ENCODE measurements at regions not wholly inside any gene's neighbourhood (a gene's known extent, or its start where the extent isn't known, plus 50 kb on each side); places are given as distances from the start of the nearest gene placed in this dataset.

DNA sequence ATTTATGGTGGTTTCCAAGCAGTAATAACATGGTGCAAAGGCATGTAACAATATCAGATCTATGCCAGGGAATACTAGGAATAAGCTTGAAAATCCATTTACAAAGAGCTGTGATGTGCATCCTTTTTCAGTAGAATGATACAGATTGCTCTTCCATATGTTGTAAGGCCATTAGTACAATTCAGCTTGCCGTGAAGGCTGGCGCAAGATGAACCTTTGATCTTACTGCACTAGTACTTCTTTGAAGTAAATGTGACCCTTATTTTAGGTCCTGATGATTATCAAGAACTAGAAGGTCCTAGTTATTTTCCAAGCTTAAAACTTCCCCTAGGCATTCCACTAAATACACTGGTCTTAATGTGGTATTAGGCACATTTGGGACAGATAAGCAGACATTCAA is 210.1 kb upstream of the CD96 start:
- TF ChIP-seq KDM1A (IDR thresholded peaks at IDR 0.05; ENCODE audit: borderline replicate concordance, low read length): no peak
- no peak for TF ChIP-seq TEAD4 (IDR thresholded peaks at IDR 0.05; ENCODE audit: low read depth, low read length)
- no peak for TF ChIP-seq CREB1 (IDR thresholded peaks at IDR 0.05)
- TF ChIP-seq, protein P1, sequence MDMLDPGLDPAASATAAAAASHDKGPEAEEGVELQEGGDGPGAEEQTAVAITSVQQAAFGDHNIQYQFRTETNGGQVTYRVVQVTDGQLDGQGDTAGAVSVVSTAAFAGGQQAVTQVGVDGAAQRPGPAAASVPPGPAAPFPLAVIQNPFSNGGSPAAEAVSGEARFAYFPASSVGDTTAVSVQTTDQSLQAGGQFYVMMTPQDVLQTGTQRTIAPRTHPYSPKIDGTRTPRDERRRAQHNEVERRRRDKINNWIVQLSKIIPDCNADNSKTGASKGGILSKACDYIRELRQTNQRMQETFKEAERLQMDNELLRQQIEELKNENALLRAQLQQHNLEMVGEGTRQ (IDR thresholded peaks at IDR 0.05; ENCODE audit: low read length): no peak
- TF ChIP-seq RFX5 (IDR thresholded peaks at IDR 0.05; ENCODE audit: borderline replicate concordance, low read depth, low read length): no peak
- TF ChIP-seq JUND (IDR thresholded peaks at IDR 0.05; ENCODE audit: low read length): no peak
- no peak for TF ChIP-seq CTCF (IDR thresholded peaks at IDR 0.05; ENCODE audit: control extremely low read depth in 1 of 3, insufficient read depth in 1 of 3, low read depth in 1 of 3, low read length in 3 of 3)
- no peak for TF ChIP-seq JUN (IDR thresholded peaks at IDR 0.05; ENCODE audit: low read depth, low read length)
- no peak for TF ChIP-seq CEBPB (IDR thresholded peaks at IDR 0.05; ENCODE audit: low read depth, low read length)
- no peak for TF ChIP-seq EZH2 (IDR thresholded peaks at IDR 0.05; ENCODE audit: low read depth, low read length, severe bottlenecking)

All from H1 (cell line).